Endothelial cell of umbilical vein (primary cell): ENCODE measurements at regions not wholly inside any gene's neighbourhood (a gene's known extent, or its start where the extent isn't known, plus 50 kb on each side); places are given as distances from the start of the nearest gene placed in this dataset.

ENCODE experiments used
- BruUV-seq: library from RNA; stranded (reverse); fragments of 400-500 nt; replicated peaks from 2 replicates; lab custom pipeline; 2021; lab: Mats Ljungman, UMichigan
- CTCF ChIA-PET: fragments of 300-600, 350-600 bp; sonication (Branson Sonifier 250); formaldehyde crosslinking; loops from one replicate; lab custom pipeline; 2021; ENCODE audit warnings: antibody characterized with exemption, inconsistent platforms; lab: Charles Lee
- POLR2A ChIA-PET: fragments of 300-600, 350-600 bp; sonication (Branson Sonifier 250); formaldehyde crosslinking; loops from one replicate; lab custom pipeline; 2021; ENCODE audit warnings: antibody characterized with exemption, inconsistent platforms; lab: Charles Lee
- DNase-seq: peaks from one replicate; pipeline ENCODE4 v3.0.0-alpha.2; 2011; ENCODE audit warnings: low read depth, low spot score
- FAIRE-seq: peaks from 2 replicates; lab custom pipeline; 2011; peaks lifted over from hg19 to GRCh38; lab: Jason Lieb, UNC
- H2AFZ ChIP-seq: 2 replicates; pipeline ENCODE4 v1.6.0; 2012; ENCODE audit warnings: low read depth, low read length, control low read depth, inconsistent platforms
- H3K27ac ChIP-seq: 2 replicates; pipeline ENCODE4 v1.5.1; 2011; ENCODE audit warnings: low read depth, mild to moderate bottlenecking, control low read depth, low read length, moderate library complexity; ENCODE audit not compliant: insufficient read depth
- H3K27me3 ChIP-seq, 2 experiments: 2 replicates each; pipeline versions ENCODE4 v1.6.0 to v1.6.1; 2011; ENCODE audit warnings: low read length in 2 of 2, mixed read lengths in 1 of 2; ENCODE audit not compliant: control insufficient read depth in 2 of 2, insufficient read depth in 2 of 2
- H3K36me3 ChIP-seq, 2 experiments: 2 replicates in 1 of 2; 3 replicates in 1 of 2; pipeline ENCODE4 v1.5.1; 2011; ENCODE audit warnings: low read length in 2 of 2, mild to moderate bottlenecking in 1 of 2, moderate library complexity in 1 of 2; ENCODE audit not compliant: control insufficient read depth in 2 of 2, insufficient read depth in 2 of 2; ENCODE audit errors: extremely low read depth in 1 of 2
- H3K4me1 ChIP-seq: 3 replicates; pipeline ENCODE4 v1.5.1; 2011; ENCODE audit warnings: mild to moderate bottlenecking, low read length; ENCODE audit not compliant: control insufficient read depth, insufficient read depth; ENCODE audit errors: extremely low read depth
- H3K4me2 ChIP-seq: 2 replicates; pipeline ENCODE4 v1.6.1; 2011; ENCODE audit warnings: low read length, control low read depth, mixed read lengths; ENCODE audit not compliant: insufficient read depth
- H3K4me3 ChIP-seq, 3 experiments: fragments of 200-600 bp in 1 of 3; sonication (generic), shearing (Covaris generic) in 1 of 3; replicated peaks in 1 of 3; 2 replicates each; pipeline ENCODE4 v1.5.1; 2011 to 2016; ENCODE audit warnings: control low read depth in 3 of 3, low read length in 3 of 3, mild to moderate bottlenecking in 2 of 3, inconsistent platforms in 1 of 3, low read depth in 1 of 3, moderate library complexity in 1 of 3; ENCODE audit not compliant: insufficient read depth in 1 of 3
- H3K79me2 ChIP-seq: 2 replicates; pipeline ENCODE4 v1.6.0; 2012; ENCODE audit warnings: low read length, inconsistent platforms; ENCODE audit not compliant: control insufficient read depth, insufficient read depth
- H3K9ac ChIP-seq: replicated peaks from 2 replicates; pipeline ENCODE3; 2011; ENCODE audit warnings: low read length, control low read depth; ENCODE audit not compliant: insufficient read depth; ENCODE audit errors: extremely low read depth
- H3K9me1 ChIP-seq: replicated peaks from 3 replicates; pipeline ENCODE4 v1.6.0; 2011; ENCODE audit warnings: mild to moderate bottlenecking, low read length; ENCODE audit not compliant: control insufficient read depth, insufficient read depth; ENCODE audit errors: extremely low read depth
- H3K9me3 ChIP-seq: replicated peaks from 2 replicates; pipeline ENCODE4 v1.5.1; 2012; ENCODE audit warnings: low read length, inconsistent platforms; ENCODE audit not compliant: control insufficient read depth, insufficient read depth
- H4K20me1 ChIP-seq: replicated peaks from 2 replicates; pipeline ENCODE3; 2011; ENCODE audit warnings: mild to moderate bottlenecking, low read length; ENCODE audit not compliant: control insufficient read depth, insufficient read depth; ENCODE audit errors: extremely low read depth
- EZH2 ChIP-seq: IDR thresholded peaks from 2 replicates; pipeline ENCODE4 v1.6.1; 2012; ENCODE audit warnings: borderline replicate concordance, low read depth, mild to moderate bottlenecking, moderate library complexity, low read length, inconsistent platforms; ENCODE audit not compliant: severe bottlenecking
- FOS ChIP-seq: IDR thresholded peaks from 2 replicates; pipeline ENCODE4 v1.6.1; 2011; ENCODE audit warnings: mild to moderate bottlenecking, low read length, moderate library complexity, borderline replicate concordance; ENCODE audit not compliant: insufficient read depth
- GATA2 ChIP-seq: IDR thresholded peaks from 2 replicates; pipeline ENCODE4 v1.7.0; 2011; ENCODE audit warnings: low read depth, mild to moderate bottlenecking, moderate library complexity, mixed read lengths, low read length; ENCODE audit not compliant: insufficient read length, insufficient read depth
- JUN ChIP-seq: IDR thresholded peaks from 2 replicates; pipeline ENCODE4 v1.6.1; 2011; ENCODE audit warnings: borderline replicate concordance, low read depth; ENCODE audit not compliant: insufficient read length, insufficient read depth
- MYC ChIP-seq: IDR thresholded peaks from one replicate; pipeline ENCODE4 v1.6.1; 2011; ENCODE audit warnings: mild to moderate bottlenecking, low read depth, low read length
- POLR2A ChIP-seq: IDR thresholded peaks from 2 replicates; pipeline ENCODE4 v1.6.1; 2012; ENCODE audit warnings: low read depth, mild to moderate bottlenecking, control low read depth, low read length
- POLR2AphosphoS5 ChIP-seq: IDR thresholded peaks from 2 replicates; pipeline ENCODE4 v1.6.1; 2012; ENCODE audit warnings: low read depth, mild to moderate bottlenecking, control low read depth, low read length, moderate library complexity; ENCODE audit not compliant: insufficient read depth
- dilution Hi-C: fragments of 300-500 bp; cut with MboI; formaldehyde crosslinking; loops from one replicate; pipeline ENCODE4 v1.15.0; 2019; ENCODE audit warnings: low sequenced_read_pairs; ENCODE audit not compliant: extremely low pct_ligation_motif_present
- intact Hi-C: fragments of 100-400 bp; cut with micrococcal nuclease; formaldehyde crosslinking; loops from one replicate; pipeline ENCODE4 v1.10.0; 2022
- TF ChIP-seq, protein P1 (sequence below), 2 donors: IDR thresholded peaks; 1 replicate in 1 of 2; 2 replicates in 1 of 2; pipeline ENCODE4 v1.5.1; 2011; ENCODE audit warnings: low read length in 2 of 2, mild to moderate bottlenecking in 2 of 2, moderate library complexity in 2 of 2, control low read depth in 1 of 2, inconsistent platforms in 1 of 2, low read depth in 1 of 2; ENCODE audit not compliant: insufficient read depth in 1 of 2; ENCODE audit errors: extremely low read depth in 1 of 2
- TF ChIP-seq, protein P2 (sequence below): IDR thresholded peaks from 2 replicates; pipeline ENCODE4 v1.6.1; 2011; ENCODE audit not compliant: insufficient read depth, insufficient read length

DNA sequence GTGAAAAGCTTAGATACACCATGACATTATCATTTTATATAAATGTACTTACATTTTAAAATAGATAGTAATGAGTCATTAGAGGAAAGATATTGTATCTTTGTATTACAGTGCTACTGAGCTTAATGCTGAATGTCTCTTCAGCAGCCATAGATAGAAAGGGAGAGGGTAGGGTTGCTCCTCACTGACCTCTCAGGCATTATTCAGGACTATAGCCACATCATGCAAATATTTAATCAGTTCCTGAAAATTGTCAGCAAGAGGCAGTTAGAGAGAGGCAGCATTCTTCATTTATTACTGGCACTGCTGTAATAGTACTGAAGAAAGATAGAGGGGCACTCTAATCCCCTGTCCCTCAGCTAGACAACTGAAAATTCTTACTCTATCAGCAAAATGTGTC is 242.0 kb upstream of the TANK start:
- BruUV-seq: no TSS peak
- POLR2A ChIA-PET: no interaction called here

More for the DNA sequence above, 242.0 kb upstream of the TANK start:
- Histone ChIP-seq H3K36me3 (no peaks in the 10 kb centered on the region), H4K20me1 (no peaks in the 10 kb centered on the region), H3K27ac (no peak overlapping the region), H3K9ac (no peak overlapping the region), H3K4me1 (peaks cover 11% of the 10 kb centered on the region), H3K4me3 (no peak overlapping the region), H2AFZ (no peak overlapping the region), H3K9me1 (no peaks in the 10 kb centered on the region), H3K4me2 (no peak overlapping the region), H3K9me3 (no peaks in the 10 kb centered on the region), H3K27me3 (no peaks in the 10 kb centered on the region), H3K79me2 (no peaks in the 10 kb centered on the region)
- dilution Hi-C loops: no loop called here
- FAIRE-seq (no peak), DNase-seq (no peak)
- no peak for TF ChIP-seq POLR2AphosphoS5
- TF ChIP-seq FOS: no peak
- TF ChIP-seq, protein P1, sequence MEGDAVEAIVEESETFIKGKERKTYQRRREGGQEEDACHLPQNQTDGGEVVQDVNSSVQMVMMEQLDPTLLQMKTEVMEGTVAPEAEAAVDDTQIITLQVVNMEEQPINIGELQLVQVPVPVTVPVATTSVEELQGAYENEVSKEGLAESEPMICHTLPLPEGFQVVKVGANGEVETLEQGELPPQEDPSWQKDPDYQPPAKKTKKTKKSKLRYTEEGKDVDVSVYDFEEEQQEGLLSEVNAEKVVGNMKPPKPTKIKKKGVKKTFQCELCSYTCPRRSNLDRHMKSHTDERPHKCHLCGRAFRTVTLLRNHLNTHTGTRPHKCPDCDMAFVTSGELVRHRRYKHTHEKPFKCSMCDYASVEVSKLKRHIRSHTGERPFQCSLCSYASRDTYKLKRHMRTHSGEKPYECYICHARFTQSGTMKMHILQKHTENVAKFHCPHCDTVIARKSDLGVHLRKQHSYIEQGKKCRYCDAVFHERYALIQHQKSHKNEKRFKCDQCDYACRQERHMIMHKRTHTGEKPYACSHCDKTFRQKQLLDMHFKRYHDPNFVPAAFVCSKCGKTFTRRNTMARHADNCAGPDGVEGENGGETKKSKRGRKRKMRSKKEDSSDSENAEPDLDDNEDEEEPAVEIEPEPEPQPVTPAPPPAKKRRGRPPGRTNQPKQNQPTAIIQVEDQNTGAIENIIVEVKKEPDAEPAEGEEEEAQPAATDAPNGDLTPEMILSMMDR (IDR thresholded peaks at IDR 0.05; ENCODE audit: extremely low read depth in 1 of 2, insufficient read depth in 1 of 2, low read depth in 1 of 2, low read length in 2 of 2): no peak
- TF ChIP-seq, protein P2, sequence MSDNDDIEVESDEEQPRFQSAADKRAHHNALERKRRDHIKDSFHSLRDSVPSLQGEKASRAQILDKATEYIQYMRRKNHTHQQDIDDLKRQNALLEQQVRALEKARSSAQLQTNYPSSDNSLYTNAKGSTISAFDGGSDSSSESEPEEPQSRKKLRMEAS: no peak
- TF ChIP-seq JUN: no peak
- no peak for TF ChIP-seq MYC
- TF ChIP-seq EZH2: no peak
- TF ChIP-seq GATA2: no peak
- TF ChIP-seq POLR2A: no peak
- CTCF ChIA-PET: interaction anchor here (0.9 to 2.5 kb wide), 40 partner anchors 8 to 808 kb away, joined by 3 to 33 read pairs (median 4); no protein-coding TSS in a partner anchor
- intact Hi-C loops: loop anchor here (2.0 to 10.0 kb wide), 5 partner anchors 77 to 643 kb away; no protein-coding TSS in a partner anchor
